ENCODE measurements at regions not wholly inside any gene's neighbourhood (a gene's known extent, or its start where the extent isn't known, plus 50 kb on each side); places are given as distances from the start of the nearest gene placed in this dataset.

- no peak for TF ChIP-seq POLR2AphosphoS5 (IDR thresholded peaks at IDR 0.05)
- TF ChIP-seq, protein P1, sequence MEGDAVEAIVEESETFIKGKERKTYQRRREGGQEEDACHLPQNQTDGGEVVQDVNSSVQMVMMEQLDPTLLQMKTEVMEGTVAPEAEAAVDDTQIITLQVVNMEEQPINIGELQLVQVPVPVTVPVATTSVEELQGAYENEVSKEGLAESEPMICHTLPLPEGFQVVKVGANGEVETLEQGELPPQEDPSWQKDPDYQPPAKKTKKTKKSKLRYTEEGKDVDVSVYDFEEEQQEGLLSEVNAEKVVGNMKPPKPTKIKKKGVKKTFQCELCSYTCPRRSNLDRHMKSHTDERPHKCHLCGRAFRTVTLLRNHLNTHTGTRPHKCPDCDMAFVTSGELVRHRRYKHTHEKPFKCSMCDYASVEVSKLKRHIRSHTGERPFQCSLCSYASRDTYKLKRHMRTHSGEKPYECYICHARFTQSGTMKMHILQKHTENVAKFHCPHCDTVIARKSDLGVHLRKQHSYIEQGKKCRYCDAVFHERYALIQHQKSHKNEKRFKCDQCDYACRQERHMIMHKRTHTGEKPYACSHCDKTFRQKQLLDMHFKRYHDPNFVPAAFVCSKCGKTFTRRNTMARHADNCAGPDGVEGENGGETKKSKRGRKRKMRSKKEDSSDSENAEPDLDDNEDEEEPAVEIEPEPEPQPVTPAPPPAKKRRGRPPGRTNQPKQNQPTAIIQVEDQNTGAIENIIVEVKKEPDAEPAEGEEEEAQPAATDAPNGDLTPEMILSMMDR (IDR thresholded peaks at IDR 0.05): no peak
- TF ChIP-seq POLR2A (IDR thresholded peaks at IDR 0.05): no peak
- TF ChIP-seq EP300 (IDR thresholded peaks at IDR 0.05): no peak
Observed at GRCh38 chr1:189513091-189513490, 964.6 kb downstream of the BRINP3 start.

Measured in sigmoid colon (tissue), 4 donors.